ENCODE measurements at regions not wholly inside any gene's neighbourhood (a gene's known extent, or its start where the extent isn't known, plus 50 kb on each side); places are given as distances from the start of the nearest gene placed in this dataset.

- no TSS peak for BruUV-seq (replicated peaks)
- Histone ChIP-seq H3K9me3 (replicated peaks; ENCODE audit: control insufficient read depth, insufficient read depth, low read length) (no peaks in the 10 kb centered on the region), H3K27me3 (replicated peaks in 1 of 2; ENCODE audit: control insufficient read depth in 2 of 2, insufficient read depth in 2 of 2, low read length in 1 of 2) (no peaks in the 10 kb centered on the region), H3K4me3 (no peak overlapping the region), H3K27ac (ENCODE audit: control insufficient read depth, insufficient read depth) (no peak overlapping the region), H3K4me2 (ENCODE audit: control insufficient read depth, insufficient read depth) (no peak overlapping the region), H3K36me3 (ENCODE audit: control insufficient read depth in 2 of 2, insufficient read depth in 2 of 2, low read length in 1 of 2) (no peaks in the 10 kb centered on the region), H3K9ac (ENCODE audit: control insufficient read depth, insufficient read depth, low read length) (no peak overlapping the region), H2AFZ (ENCODE audit: control insufficient read depth, low read depth, low read length) (no peak overlapping the region), H3K79me2 (ENCODE audit: control insufficient read depth, insufficient read depth, low read length) (no peaks in the 10 kb centered on the region), H3K4me1 (ENCODE audit: control insufficient read depth, insufficient read depth, low read length) (peaks cover 3% of the 10 kb centered on the region; the same call in 1 of the 2 replicates), H4K20me1 (ENCODE audit: control insufficient read depth, insufficient read depth) (no peaks in the 10 kb centered on the region)
- ChIA-PET CTCF (interaction anchor here (0.6 to 1.4 kb wide), 2 partner anchors 18 to 30 kb away, joined by 3 to 5 read pairs; no protein-coding TSS in a partner anchor), RAD21 (ENCODE audit: unreplicated experiment) (interaction anchor here (0.6 to 0.8 kb wide), 2 partner anchors 25 to 334 kb away, joined by 3 read pairs; no protein-coding TSS in a partner anchor), SMC1A (ENCODE audit: uncharacterized antibody, unreplicated experiment) (interaction anchor here (1.0 kb wide), 1 partner anchor 28 kb away, joined by 3 read pairs; no protein-coding TSS in a partner anchor), POLR2A (no interaction called here)
- no peak for FAIRE-seq
- WGBS (ENCODE audit: insufficient coverage, insufficient replicate concordance, low lambda C conversion rate, missing lambda C conversion rate) = 100% methylated on average over 1 of the region's 1 CpG
- ATAC-seq = no peak
- no peak for DNase-seq (ENCODE audit: low read depth, low spot score)
- intact Hi-C loops (cut with micrococcal nuclease; ENCODE audit: unreplicated experiment) = no loop called here
- TF ChIP-seq BRCA1 (IDR thresholded peaks at IDR 0.05; ENCODE audit: low read depth, low read length) = no peak
- TF ChIP-seq IRF4 (IDR thresholded peaks at IDR 0.05; ENCODE audit: low read depth, low read length) = no peak
- TF ChIP-seq ZNF217 (IDR thresholded peaks at IDR 0.05) = no peak
- in situ Hi-C loops (cut with MboI) = no loop called here
These were observed 336.5 kb upstream of the SEMA6A start for GRCh38 chr5:116911074-116911473.

GRCh38 chr5:116908537-116908936, 333.9 kb upstream of the SEMA6A start:
- Histone ChIP-seq H3K27ac (ENCODE audit: control insufficient read depth, insufficient read depth) (no peak overlapping the region), H2AFZ (ENCODE audit: control insufficient read depth, low read depth, low read length) (no peak overlapping the region), H3K4me2 (ENCODE audit: control insufficient read depth, insufficient read depth) (no peak overlapping the region; the same call in 1 of the 2 replicates), H3K27me3 (replicated peaks in 1 of 2; ENCODE audit: control insufficient read depth in 2 of 2, insufficient read depth in 2 of 2, low read length in 1 of 2) (no peaks in the 10 kb centered on the region), H3K4me1 (ENCODE audit: control insufficient read depth, insufficient read depth, low read length) (peaks cover 3% of the 10 kb centered on the region; the same call in 1 of the 2 replicates), H3K9me3 (replicated peaks; ENCODE audit: control insufficient read depth, insufficient read depth, low read length) (no peaks in the 10 kb centered on the region), H3K4me3 (no peak overlapping the region), H3K79me2 (ENCODE audit: control insufficient read depth, insufficient read depth, low read length) (no peaks in the 10 kb centered on the region), H3K36me3 (ENCODE audit: control insufficient read depth in 2 of 2, insufficient read depth in 2 of 2, low read length in 1 of 2) (no peaks in the 10 kb centered on the region), H4K20me1 (ENCODE audit: control insufficient read depth, insufficient read depth) (no peaks in the 10 kb centered on the region), H3K9ac (ENCODE audit: control insufficient read depth, insufficient read depth, low read length) (no peak overlapping the region)
- RAD21 ChIA-PET (ENCODE audit: unreplicated experiment) = interaction anchor here (1.0 kb wide), 1 partner anchor 144 kb away, joined by 4 read pairs; no protein-coding TSS in a partner anchor
- SMC1A ChIA-PET (ENCODE audit: uncharacterized antibody, unreplicated experiment) = interaction anchor here (0.6 to 1.1 kb wide), 2 partner anchors 21 to 145 kb away, joined by 3 to 4 read pairs; no protein-coding TSS in a partner anchor
- peak; percentile 70 for ATAC-seq
- POLR2A ChIA-PET = no interaction called here
- CTCF ChIA-PET = no interaction called here
- BruUV-seq (replicated peaks) = no TSS peak
- DNase-seq (ENCODE audit: low read depth, low spot score) = no peak
- intact Hi-C loops (cut with micrococcal nuclease; ENCODE audit: unreplicated experiment) = no loop called here
- WGBS (ENCODE audit: insufficient coverage, insufficient replicate concordance, low lambda C conversion rate, missing lambda C conversion rate) = 0% methylated on average over 1 of the region's 1 CpG
- in situ Hi-C loops (cut with MboI) = no loop called here
- FAIRE-seq = no peak
- TF ChIP-seq REST (IDR thresholded peaks at IDR 0.05; ENCODE audit: low read depth, low read length) = no peak
- no peak for TF ChIP-seq NFXL1 (IDR thresholded peaks at IDR 0.05; ENCODE audit: borderline replicate concordance)
- TF ChIP-seq MTA2 (IDR thresholded peaks at IDR 0.05; ENCODE audit: low read depth) = peak; percentile 85
- TF ChIP-seq DPF2 (IDR thresholded peaks at IDR 0.05) = no peak
- no peak for TF ChIP-seq NR2C2 (IDR thresholded peaks at IDR 0.05; ENCODE audit: borderline replicate concordance, control insufficient read depth, insufficient read length, low read depth)
- no peak for TF ChIP-seq ELK1 (IDR thresholded peaks at IDR 0.05; ENCODE audit: low read depth, low read length)
- no peak for TF ChIP-seq SMAD1 (IDR thresholded peaks at IDR 0.05; ENCODE audit: low read depth, partially characterized antibody)
- no peak for TF ChIP-seq CHD2 (IDR thresholded peaks at IDR 0.05; ENCODE audit: borderline replicate concordance, low read depth, low read length)
- TF ChIP-seq BHLHE40 (IDR thresholded peaks at IDR 0.05; ENCODE audit: borderline replicate concordance in 1 of 2, low read depth in 2 of 2, low read length in 1 of 2) = no peak; a peak in 1 of 4 replicates
- TF ChIP-seq KAT2A (conservative IDR thresholded peaks at IDR 0.05; ENCODE audit: control insufficient read depth, low read depth, low read length) = no peak

All from GM12878 (cell line).